VCaP (cell line): ENCODE measurements at regions not wholly inside any gene's neighbourhood (a gene's known extent, or its start where the extent isn't known, plus 50 kb on each side); places are given as distances from the start of the nearest gene placed in this dataset.
A peak's percentile ranks its signal among the peaks of the same experiment; 100 is the strongest.

Experiments
- H3K27ac ChIP-seq: fragments of 450-650 bp; 2 replicates; pipeline ENCODE4 v1.5.1; 2017
- CTCF ChIP-seq: fragments of 450-650 bp; conservative IDR thresholded peaks from 2 replicates; pipeline ENCODE4 v1.5.1; 2017; ENCODE audit warnings: mild to moderate bottlenecking, moderate library complexity

GRCh38 chr20:22020201-22020600 is 314.7 kb downstream of the PAX1 start:
- no peak overlapping the region for H3K27ac ChIP-seq
- TF ChIP-seq CTCF: no peak

- H3K27ac ChIP-seq: no peak overlapping the region
- TF ChIP-seq CTCF: no peak
Observed at GRCh38 chr20:22008456-22008855, 303.0 kb downstream of the PAX1 start.

- no peak for TF ChIP-seq CTCF
- H3K27ac ChIP-seq: no peak overlapping the region
Observed at GRCh38 chr20:22006306-22006705, 300.8 kb downstream of the PAX1 start.

GRCh38 chr20:22005535-22005934 is 300.1 kb downstream of the PAX1 start:
- no peak for TF ChIP-seq CTCF
- H3K27ac ChIP-seq: no peak overlapping the region

- no peak for TF ChIP-seq CTCF
- no peak overlapping the region for H3K27ac ChIP-seq
Observed at GRCh38 chr20:22004946-22005345, 299.5 kb downstream of the PAX1 start.

GRCh38 chr20:22003680-22004079 is 298.2 kb downstream of the PAX1 start:
- TF ChIP-seq CTCF: no peak
- H3K27ac ChIP-seq: no peak overlapping the region

- H3K27ac ChIP-seq: no peak overlapping the region
- TF ChIP-seq CTCF: no peak
Observed at GRCh38 chr20:22001886-22002285, 296.4 kb downstream of the PAX1 start.

GRCh38 chr20:21995461-21995860 is 290.0 kb downstream of the PAX1 start:
- no peak for TF ChIP-seq CTCF
- peak overlapping the region; percentile 72; the same call in 1 of the 2 replicates for H3K27ac ChIP-seq
